H1 (cell line): ENCODE measurements at regions not wholly inside any gene's neighbourhood (a gene's known extent, or its start where the extent isn't known, plus 50 kb on each side); places are given as distances from the start of the nearest gene placed in this dataset.

Experiments
- CTCF ChIA-PET: fragments of 300-600 bp; sonication (Branson Sonifier 250); formaldehyde crosslinking; loops from one replicate; lab custom pipeline; 2021; ENCODE audit not compliant: partially characterized antibody; lab: Charles Lee
- POLR2A ChIA-PET: fragments of 300-600 bp; sonication (Branson Sonifier 250); formaldehyde crosslinking; loops from one replicate; lab custom pipeline; 2021; ENCODE audit warnings: inconsistent platforms; ENCODE audit not compliant: partially characterized antibody; lab: Charles Lee
- DNase-seq, 2 experiments: peaks; one replicate each; pipeline versions ENCODE4 v3.0.0 to v3.0.0-alpha.2; 2010 to 2022; ENCODE audit warnings: low spot score in 2 of 2, low read depth in 1 of 2, mixed read lengths in 1 of 2
- FAIRE-seq: peaks from 2 replicates; lab custom pipeline; 2011; peaks lifted over from hg19 to GRCh38; lab: Jason Lieb, UNC
- H2AFZ ChIP-seq: 2 replicates; pipeline ENCODE4 v1.8.1; 2012; ENCODE audit warnings: low read length, inconsistent platforms
- H2AK5ac ChIP-seq: 2 replicates; pipeline ENCODE4 v1.6.1; 2013; ENCODE audit warnings: low read depth, low read length
- H2BK120ac ChIP-seq: replicated peaks from 2 replicates; pipeline ENCODE3; 2013; ENCODE audit warnings: low read depth, low read length, inconsistent platforms
- H2BK12ac ChIP-seq: 2 replicates; pipeline ENCODE4 v1.6.1; 2013; ENCODE audit warnings: low read depth, low read length
- H2BK15ac ChIP-seq: 2 replicates; pipeline ENCODE4 v1.6.1; 2013; ENCODE audit warnings: low read length
- H2BK20ac ChIP-seq: 2 replicates; pipeline ENCODE4 v1.6.1; 2013; ENCODE audit warnings: low read length
- H2BK5ac ChIP-seq: 2 replicates; pipeline ENCODE4 v1.6.1; 2013; ENCODE audit warnings: low read depth, low read length
- H3K14ac ChIP-seq: 2 replicates; pipeline ENCODE4 v1.6.1; 2013; ENCODE audit warnings: inconsistent platforms; ENCODE audit not compliant: insufficient read length
- H3K18ac ChIP-seq: 2 replicates; pipeline ENCODE4 v1.6.1; 2013; ENCODE audit warnings: low read length; ENCODE audit errors: extremely low read depth
- H3K23ac ChIP-seq: 2 replicates; pipeline ENCODE4 v1.6.1; 2013; ENCODE audit warnings: inconsistent platforms; ENCODE audit not compliant: insufficient read length
- H3K23me2 ChIP-seq: 2 replicates; pipeline ENCODE4 v1.6.1; 2013; ENCODE audit warnings: low read depth, low read length
- H3K27ac ChIP-seq: 2 replicates; pipeline ENCODE4 v1.6.1; 2011; ENCODE audit warnings: low read depth, low read length, inconsistent platforms
- H3K27me3 ChIP-seq, 4 experiments: replicated peaks in 1 of 4; 1 replicate in 1 of 4; 2 replicates in 3 of 4; pipeline versions ENCODE4 v1.6.1 to v1.8.1; 2011 to 2013; ENCODE audit warnings: low read length in 3 of 4, mild to moderate bottlenecking in 3 of 4, inconsistent platforms in 2 of 4, mixed read lengths in 2 of 4, moderate library complexity in 1 of 4; ENCODE audit not compliant: control insufficient read depth in 3 of 4, insufficient read depth in 3 of 4; ENCODE audit errors: extremely low read depth in 1 of 4
- H3K36me3 ChIP-seq, 4 experiments: 2 replicates each; pipeline versions ENCODE4 v1.6.1 to v1.8.1; 2011 to 2013; ENCODE audit warnings: mild to moderate bottlenecking in 4 of 4, low read length in 3 of 4, moderate library complexity in 2 of 4, control low read depth in 1 of 4, inconsistent platforms in 1 of 4; ENCODE audit not compliant: insufficient read depth in 4 of 4, control insufficient read depth in 2 of 4
- H3K4ac ChIP-seq: replicated peaks from 2 replicates; pipeline ENCODE3; 2013; ENCODE audit warnings: low read length, low read depth, mixed read lengths, inconsistent platforms; ENCODE audit not compliant: insufficient read length
- H3K4me1 ChIP-seq, 4 experiments: replicated peaks in 1 of 4; 1 replicate in 1 of 4; 2 replicates in 3 of 4; pipeline versions ENCODE4 v1.6.1 to v1.8.1; 2011 to 2013; ENCODE audit warnings: low read length in 3 of 4, inconsistent platforms in 2 of 4, mixed read lengths in 1 of 4; ENCODE audit not compliant: insufficient read depth in 4 of 4, control insufficient read depth in 3 of 4
- H3K4me2 ChIP-seq, 2 experiments: 2 replicates each; pipeline versions ENCODE4 v1.6.1 to v1.8.1; 2011 to 2013; ENCODE audit warnings: low read depth in 2 of 2, low read length in 2 of 2, control low read depth in 1 of 2, inconsistent platforms in 1 of 2, mild to moderate bottlenecking in 1 of 2; ENCODE audit not compliant: insufficient read depth in 1 of 2
- H3K4me3 ChIP-seq, 4 experiments: fragments of 200-600, 300-600 bp in 1 of 4; sonication (generic), shearing (Covaris generic), sonication (Bioruptor Twin) in 1 of 4; 2 replicates each; pipeline versions ENCODE4 v1.5.1 to v1.8.1; 2011 to 2016; ENCODE audit warnings: low read length in 4 of 4, low read depth in 3 of 4, control low read depth in 2 of 4, inconsistent platforms in 2 of 4, mild to moderate bottlenecking in 2 of 4, mixed read lengths in 1 of 4, moderate library complexity in 1 of 4; ENCODE audit not compliant: insufficient read depth in 2 of 4; ENCODE audit errors: extremely low read depth in 1 of 4
- H3K56ac ChIP-seq: replicated peaks from 2 replicates; pipeline ENCODE3; 2013; ENCODE audit warnings: low read depth, mild to moderate bottlenecking, mixed read lengths, low read length, inconsistent platforms; ENCODE audit not compliant: insufficient read length
- H3K79me1 ChIP-seq: 2 replicates; pipeline ENCODE4 v1.6.1; 2013; ENCODE audit warnings: low read depth, low read length, control low read depth
- H3K79me2 ChIP-seq, 2 experiments: 2 replicates each; pipeline versions ENCODE4 v1.6.1 to v1.8.1; 2012 to 2013; ENCODE audit warnings: low read length in 2 of 2, mild to moderate bottlenecking in 2 of 2, inconsistent platforms in 1 of 2; ENCODE audit not compliant: insufficient read depth in 2 of 2, control insufficient read depth in 1 of 2
- H3K9ac ChIP-seq, 4 experiments: replicated peaks in 1 of 4; 1 replicate in 1 of 4; 2 replicates in 3 of 4; pipeline versions ENCODE4 v1.6.1 to v1.8.1; 2011 to 2013; ENCODE audit warnings: low read depth in 3 of 4, low read length in 3 of 4, control low read depth in 2 of 4, mild to moderate bottlenecking in 2 of 4, moderate library complexity in 2 of 4, inconsistent platforms in 1 of 4; ENCODE audit errors: extremely low read depth in 1 of 4
- H3K9me3 ChIP-seq, 2 experiments: 2 replicates each; pipeline versions ENCODE4 v1.6.1 to v1.8.1; 2012 to 2013; ENCODE audit warnings: mild to moderate bottlenecking in 2 of 2, moderate library complexity in 2 of 2, control low read depth in 1 of 2, inconsistent platforms in 1 of 2, low read depth in 1 of 2, low read length in 1 of 2, mixed read lengths in 1 of 2; ENCODE audit not compliant: insufficient read depth in 2 of 2
- H4K20me1 ChIP-seq, 2 experiments: replicated peaks in 1 of 2; 2 replicates each; pipeline versions ENCODE3 to v1.8.1; 2011 to 2013; ENCODE audit warnings: inconsistent platforms in 2 of 2, low read length in 2 of 2, mild to moderate bottlenecking in 1 of 2; ENCODE audit not compliant: insufficient read depth in 2 of 2, control insufficient read depth in 1 of 2
- H4K5ac ChIP-seq: 2 replicates; pipeline ENCODE4 v1.6.1; 2013; ENCODE audit warnings: low read length, low read depth, mixed read lengths, inconsistent platforms; ENCODE audit not compliant: insufficient read length
- H4K8ac ChIP-seq: 2 replicates; pipeline ENCODE4 v1.8.0; 2013; ENCODE audit warnings: mild to moderate bottlenecking, moderate library complexity, low read length, inconsistent platforms; ENCODE audit not compliant: insufficient read depth; ENCODE audit errors: extremely low read depth
- H4K91ac ChIP-seq: replicated peaks from 2 replicates; pipeline ENCODE3; 2013; ENCODE audit warnings: low read length, mixed read lengths, inconsistent platforms; ENCODE audit not compliant: insufficient read length
- ATF3 ChIP-seq: IDR thresholded peaks from 2 replicates; pipeline ENCODE4 v1.6.1; 2011; ENCODE audit warnings: low read depth, mild to moderate bottlenecking, low read length; ENCODE audit not compliant: insufficient read depth
- KDM4A ChIP-seq: IDR thresholded peaks from one replicate; pipeline ENCODE4 v1.7.1; 2012; ENCODE audit warnings: low read depth, mild to moderate bottlenecking, moderate library complexity, low read length, inconsistent platforms; ENCODE audit not compliant: severe bottlenecking
- RXRA ChIP-seq: IDR thresholded peaks from 2 replicates; pipeline ENCODE4 v1.6.1; 2011; ENCODE audit warnings: low read depth, mild to moderate bottlenecking, low read length, moderate library complexity; ENCODE audit not compliant: insufficient read depth
- SIN3A ChIP-seq, 2 experiments: IDR thresholded peaks in 1 of 2; conservative IDR thresholded peaks in 1 of 2; 2 replicates each; pipeline ENCODE4 v1.6.1; 2011 to 2012; ENCODE audit warnings: low read length in 2 of 2, improper control_type of control experiment in 1 of 2, low read depth in 1 of 2, mild to moderate bottlenecking in 1 of 2
- WGBS, 2 experiments: shearing (Covaris generic) in 1 of 2; methylation state at CpG; one replicate each; pipeline versions ENCODE4 v1.1.6 to v1.1.7; 2013 to 2015; ENCODE audit warnings: low lambda C conversion rate in 2 of 2, mixed read lengths in 2 of 2, inconsistent platforms in 1 of 2, low coverage in 1 of 2, missing lambda C conversion rate in 1 of 2; ENCODE audit not compliant: insufficient replicate concordance in 2 of 2, insufficient coverage in 1 of 2, insufficient read length in 1 of 2; ENCODE audit errors: extremely low coverage in 1 of 2, missing lambda C conversion rate in 1 of 2; 5-methylcytosine and 5-hydroxymethylcytosine counted together
- TF ChIP-seq, protein P1 (sequence below): IDR thresholded peaks from 2 replicates; pipeline ENCODE4 v1.6.1; 2012; ENCODE audit warnings: inconsistent platforms

- Histone ChIP-seq H3K79me2 (no peaks in the 10 kb centered on the region), H3K9ac (no peak overlapping the region), H4K20me1 (no peaks in the 10 kb centered on the region), H3K4me1 (no peaks in the 10 kb centered on the region), H3K27me3 (no peaks in the 10 kb centered on the region), H3K27ac (no peak overlapping the region), H3K56ac (no peak overlapping the region), H3K23me2 (no peaks in the 10 kb centered on the region), H3K79me1 (no peaks in the 10 kb centered on the region), H2BK120ac (no peak overlapping the region), H3K23ac (no peak overlapping the region), H3K36me3 (no peaks in the 10 kb centered on the region), H4K8ac (no peak overlapping the region), H3K9me3 (no peaks in the 10 kb centered on the region), H2BK12ac (no peak overlapping the region), H3K4ac (no peak overlapping the region), H2BK15ac (no peak overlapping the region), H2AK5ac (no peak overlapping the region), H2BK5ac (no peak overlapping the region), H2BK20ac (no peak overlapping the region), H3K18ac (no peak overlapping the region), H3K14ac (no peak overlapping the region), H4K91ac (no peak overlapping the region), H4K5ac (no peak overlapping the region), H2AFZ (no peak overlapping the region), H3K4me3 (no peak overlapping the region), H3K4me2 (no peak overlapping the region)
- FAIRE-seq (no peak), DNase-seq (no peak)
- WGBS, 2 experiments: 88% methylated on average over 4 of the region's 4 CpGs; no CpG with 5 or more reads in 1 of the 2 experiments
- TF ChIP-seq SIN3A (conservative IDR thresholded peaks at IDR 0.05 in 1 of 2, IDR thresholded peaks at IDR 0.05 in 1 of 2; ENCODE audit: low read depth in 1 of 2, low read length in 2 of 2) (no peak), KDM4A (no peak), ATF3 (no peak), RXRA (no peak)
- TF ChIP-seq, protein P1, sequence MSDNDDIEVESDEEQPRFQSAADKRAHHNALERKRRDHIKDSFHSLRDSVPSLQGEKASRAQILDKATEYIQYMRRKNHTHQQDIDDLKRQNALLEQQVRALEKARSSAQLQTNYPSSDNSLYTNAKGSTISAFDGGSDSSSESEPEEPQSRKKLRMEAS: no peak
- ChIA-PET CTCF (interaction anchor here (0.7 to 1.4 kb wide), 2 partner anchors 10 to 297 kb away, joined by 3 read pairs; no protein-coding TSS in a partner anchor), POLR2A (no interaction called here)
These were observed 53.3 kb upstream of the STXBP6 start for GRCh38 chr14:25103271-25103670.
